HS-27A (cell line): ENCODE measurements at regions not wholly inside any gene's neighbourhood (a gene's known extent, or its start where the extent isn't known, plus 50 kb on each side); places are given as distances from the start of the nearest gene placed in this dataset.

Source experiments
- DNase-seq: peaks from one replicate; pipeline ENCODE4 v3.0.0-alpha.2; 2012; ENCODE audit warnings: low read depth, missing footprints

- DNase-seq = no peak
These were observed 83.1 kb upstream of the RASGRP1 start for GRCh38 chr15:38647683-38648082.

GRCh38 chr15:38648121-38648843 lies 83.7 kb upstream of the RASGRP1 start:
- DNase-seq = no peak

- no peak for DNase-seq
These were observed 85.8 kb upstream of the RASGRP1 start for GRCh38 chr15:38650384-38650783.

GRCh38 chr15:38650936-38651327 lies 86.3 kb upstream of the RASGRP1 start:
- DNase-seq = no peak

- DNase-seq = no peak
These were observed 86.9 kb upstream of the RASGRP1 start for GRCh38 chr15:38651328-38652038.

GRCh38 chr15:38652183-38652794 lies 87.7 kb upstream of the RASGRP1 start:
- DNase-seq = no peak

GRCh38 chr15:38652998-38653397 lies 88.4 kb upstream of the RASGRP1 start:
- no peak for DNase-seq

GRCh38 chr15:38658431-38658830 lies 93.8 kb upstream of the RASGRP1 start:
- no peak for DNase-seq

- no peak for DNase-seq
These were observed 96.1 kb upstream of the RASGRP1 start for GRCh38 chr15:38660738-38661137.

GRCh38 chr15:38662033-38662802 lies 97.6 kb upstream of the RASGRP1 start:
- no peak for DNase-seq

GRCh38 chr15:38662805-38663204 lies 98.2 kb upstream of the RASGRP1 start:
- DNase-seq = no peak

- DNase-seq = no peak
These were observed 101.1 kb upstream of the RASGRP1 start for GRCh38 chr15:38665586-38666305.

GRCh38 chr15:38666865-38667510 lies 102.4 kb upstream of the RASGRP1 start:
- no peak for DNase-seq

- DNase-seq = no peak
These were observed 103.6 kb upstream of the RASGRP1 start for GRCh38 chr15:38667890-38668850.

- no peak for DNase-seq
These were observed 104.3 kb upstream of the RASGRP1 start for GRCh38 chr15:38668898-38669391.

- no peak for DNase-seq
These were observed 105.8 kb upstream of the RASGRP1 start for GRCh38 chr15:38670128-38671005.

- DNase-seq = no peak
These were observed 106.4 kb upstream of the RASGRP1 start for GRCh38 chr15:38671006-38671387.

- DNase-seq = no peak
These were observed 107.2 kb upstream of the RASGRP1 start for GRCh38 chr15:38671675-38672254.

- no peak for DNase-seq
These were observed 107.7 kb upstream of the RASGRP1 start for GRCh38 chr15:38672273-38672672.
